BJ (cell line): ENCODE measurements at regions not wholly inside any gene's neighbourhood (a gene's known extent, or its start where the extent isn't known, plus 50 kb on each side); places are given as distances from the start of the nearest gene placed in this dataset.

Experiments
- CTCF ChIA-PET: fragments of 350-600 bp; formaldehyde crosslinking; extraction: SDS; loops from one replicate; lab custom pipeline; 2021; ENCODE audit warnings: antibody characterized with exemption, inconsistent platforms; lab: Yijun Ruan, JAX
- POLR2A ChIA-PET: fragments of 300-600 bp; sonication (Branson Sonifier 250); formaldehyde crosslinking; extraction: SDS; loops from one replicate; lab custom pipeline; 2021; ENCODE audit warnings: antibody characterized with exemption; lab: Charles Lee
- DNase-seq: peaks from one replicate; pipeline ENCODE4 v3.0.0-alpha.2; 2011; ENCODE audit warnings: low read depth
- H3K27me3 ChIP-seq: 2 replicates; pipeline ENCODE4 v1.6.0; 2011; ENCODE audit warnings: low read length; ENCODE audit not compliant: control insufficient read depth, insufficient read depth
- H3K36me3 ChIP-seq: 2 replicates; pipeline ENCODE4 v1.5.1; 2011; ENCODE audit warnings: low read length; ENCODE audit not compliant: control insufficient read depth, insufficient read depth
- H3K4me3 ChIP-seq: 2 replicates; pipeline ENCODE4 v1.5.1; 2011; ENCODE audit warnings: low read depth, mild to moderate bottlenecking, control low read depth, low read length
- TF ChIP-seq, protein P1 (sequence below): IDR thresholded peaks from 2 replicates; pipeline ENCODE4 v1.5.1; 2011; ENCODE audit warnings: low read depth, mild to moderate bottlenecking, control low read depth, inconsistent platforms, low read length, moderate library complexity; ENCODE audit not compliant: insufficient read depth

DNA sequence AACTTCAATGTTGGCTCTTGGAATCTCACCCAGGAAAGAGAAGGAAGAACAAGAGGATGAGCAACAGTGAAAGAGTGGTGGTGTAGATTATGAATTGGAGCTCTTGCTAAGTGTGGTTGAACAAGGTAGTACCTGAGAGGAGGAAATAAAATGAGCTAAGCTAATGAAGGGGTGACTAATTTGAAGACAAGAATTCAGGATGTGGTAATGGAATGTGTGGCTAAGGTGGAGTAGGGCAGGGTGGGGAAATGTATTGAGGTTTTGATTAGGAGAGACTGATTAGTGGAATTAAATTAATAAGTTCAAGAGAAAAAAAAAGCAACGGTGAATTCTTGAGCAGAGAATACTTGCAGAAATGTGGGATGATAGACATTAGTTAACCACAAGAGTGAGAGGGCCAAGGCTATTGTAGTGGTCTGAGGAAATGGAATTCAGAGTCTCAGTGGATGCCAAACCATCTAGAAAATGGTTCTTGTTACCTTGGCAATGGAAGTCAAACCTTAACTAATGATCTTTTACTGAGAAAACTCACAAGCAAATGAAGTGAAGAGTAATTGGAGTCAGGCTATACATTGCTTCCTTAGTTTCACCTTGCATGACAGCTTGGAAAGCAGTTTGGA lies 648.3 kb upstream of the ZNF608 start:
- no peaks in the 10 kb centered on the region for H3K27me3 ChIP-seq
- TF ChIP-seq, protein P1, sequence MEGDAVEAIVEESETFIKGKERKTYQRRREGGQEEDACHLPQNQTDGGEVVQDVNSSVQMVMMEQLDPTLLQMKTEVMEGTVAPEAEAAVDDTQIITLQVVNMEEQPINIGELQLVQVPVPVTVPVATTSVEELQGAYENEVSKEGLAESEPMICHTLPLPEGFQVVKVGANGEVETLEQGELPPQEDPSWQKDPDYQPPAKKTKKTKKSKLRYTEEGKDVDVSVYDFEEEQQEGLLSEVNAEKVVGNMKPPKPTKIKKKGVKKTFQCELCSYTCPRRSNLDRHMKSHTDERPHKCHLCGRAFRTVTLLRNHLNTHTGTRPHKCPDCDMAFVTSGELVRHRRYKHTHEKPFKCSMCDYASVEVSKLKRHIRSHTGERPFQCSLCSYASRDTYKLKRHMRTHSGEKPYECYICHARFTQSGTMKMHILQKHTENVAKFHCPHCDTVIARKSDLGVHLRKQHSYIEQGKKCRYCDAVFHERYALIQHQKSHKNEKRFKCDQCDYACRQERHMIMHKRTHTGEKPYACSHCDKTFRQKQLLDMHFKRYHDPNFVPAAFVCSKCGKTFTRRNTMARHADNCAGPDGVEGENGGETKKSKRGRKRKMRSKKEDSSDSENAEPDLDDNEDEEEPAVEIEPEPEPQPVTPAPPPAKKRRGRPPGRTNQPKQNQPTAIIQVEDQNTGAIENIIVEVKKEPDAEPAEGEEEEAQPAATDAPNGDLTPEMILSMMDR, result no peak
- POLR2A ChIA-PET, result no interaction called here
- no peak for DNase-seq
- CTCF ChIA-PET, result no interaction called here
- no peaks in the 10 kb centered on the region for H3K36me3 ChIP-seq
- no peak overlapping the region for H3K4me3 ChIP-seq

DNA sequence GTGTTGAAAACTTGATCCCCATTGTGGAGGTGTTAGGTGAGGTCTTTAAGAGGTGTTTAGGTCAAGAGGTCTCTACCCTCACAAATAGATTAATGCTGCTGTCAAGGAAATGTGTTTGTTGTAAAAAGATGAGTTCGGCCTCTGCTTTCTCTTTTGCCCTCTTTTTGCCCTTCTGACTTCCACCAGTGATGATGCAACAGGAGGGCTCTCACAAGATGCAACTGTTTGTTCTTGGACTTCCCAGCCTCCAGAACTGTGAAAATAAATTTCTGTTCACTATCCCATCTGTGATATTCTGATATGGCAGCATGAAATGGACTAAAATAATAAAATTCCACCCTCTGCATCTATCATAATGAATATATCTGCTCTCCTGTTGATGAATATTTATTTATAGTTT lies 650.0 kb upstream of the ZNF608 start:
- ChIA-PET CTCF (no interaction called here), POLR2A (no interaction called here)
- DNase-seq, result no peak
- TF ChIP-seq, protein P1, result no peak
- Histone ChIP-seq H3K27me3 (no peaks in the 10 kb centered on the region), H3K4me3 (no peak overlapping the region), H3K36me3 (no peaks in the 10 kb centered on the region)

DNA sequence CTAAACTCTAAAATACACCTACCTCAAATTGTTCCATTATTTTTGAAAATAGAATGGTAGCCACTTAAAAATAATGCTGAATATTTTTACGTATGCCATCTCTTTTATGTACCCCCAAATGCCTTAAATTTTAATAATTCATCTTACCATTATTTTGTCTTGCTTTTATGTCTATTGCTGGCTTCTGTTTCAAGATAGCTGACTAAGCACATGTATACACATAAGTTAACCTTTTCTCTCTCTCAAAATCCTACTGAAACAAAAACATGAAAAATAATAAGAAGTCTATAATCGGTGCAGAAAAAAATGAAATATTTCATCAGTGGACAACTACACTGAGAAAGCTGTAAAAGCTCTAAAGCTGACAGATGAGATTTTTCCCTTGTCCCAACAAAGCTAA lies 652.0 kb upstream of the ZNF608 start:
- H3K4me3 ChIP-seq, result no peak overlapping the region
- no peaks in the 10 kb centered on the region for H3K36me3 ChIP-seq
- no peaks in the 10 kb centered on the region for H3K27me3 ChIP-seq
- CTCF ChIA-PET, result interaction anchor here (1.2 kb wide), 1 partner anchor 26 kb away, joined by 3 read pairs; no protein-coding TSS in a partner anchor
- POLR2A ChIA-PET, result no interaction called here
- TF ChIP-seq, protein P1, result no peak
- DNase-seq, result no peak

DNA sequence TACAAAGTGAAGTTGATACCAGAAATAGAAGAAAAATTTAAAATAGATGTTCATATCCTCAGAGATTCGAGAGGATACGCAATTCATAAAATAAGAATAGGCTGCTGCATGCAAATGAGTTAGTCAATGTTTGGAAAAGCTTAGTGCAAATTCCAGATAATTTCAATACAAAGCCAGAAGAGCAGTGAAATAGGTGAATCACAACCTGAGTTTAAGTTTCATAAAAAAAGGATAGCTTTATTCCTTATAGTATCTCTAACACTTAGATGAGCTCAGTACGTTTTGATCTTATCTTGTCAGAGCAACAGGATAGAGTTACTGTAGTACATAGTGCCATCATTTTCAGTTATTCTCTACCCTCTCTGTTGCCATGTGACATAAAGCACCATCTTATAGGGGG lies 653.4 kb upstream of the ZNF608 start:
- TF ChIP-seq, protein P1, result no peak
- Histone ChIP-seq H3K4me3 (no peak overlapping the region), H3K27me3 (no peaks in the 10 kb centered on the region), H3K36me3 (no peaks in the 10 kb centered on the region)
- no peak for DNase-seq
- POLR2A ChIA-PET, result no interaction called here
- CTCF ChIA-PET, result interaction anchor here (0.7 kb wide), 1 partner anchor 250 kb away, joined by 3 read pairs; no protein-coding TSS in a partner anchor

DNA sequence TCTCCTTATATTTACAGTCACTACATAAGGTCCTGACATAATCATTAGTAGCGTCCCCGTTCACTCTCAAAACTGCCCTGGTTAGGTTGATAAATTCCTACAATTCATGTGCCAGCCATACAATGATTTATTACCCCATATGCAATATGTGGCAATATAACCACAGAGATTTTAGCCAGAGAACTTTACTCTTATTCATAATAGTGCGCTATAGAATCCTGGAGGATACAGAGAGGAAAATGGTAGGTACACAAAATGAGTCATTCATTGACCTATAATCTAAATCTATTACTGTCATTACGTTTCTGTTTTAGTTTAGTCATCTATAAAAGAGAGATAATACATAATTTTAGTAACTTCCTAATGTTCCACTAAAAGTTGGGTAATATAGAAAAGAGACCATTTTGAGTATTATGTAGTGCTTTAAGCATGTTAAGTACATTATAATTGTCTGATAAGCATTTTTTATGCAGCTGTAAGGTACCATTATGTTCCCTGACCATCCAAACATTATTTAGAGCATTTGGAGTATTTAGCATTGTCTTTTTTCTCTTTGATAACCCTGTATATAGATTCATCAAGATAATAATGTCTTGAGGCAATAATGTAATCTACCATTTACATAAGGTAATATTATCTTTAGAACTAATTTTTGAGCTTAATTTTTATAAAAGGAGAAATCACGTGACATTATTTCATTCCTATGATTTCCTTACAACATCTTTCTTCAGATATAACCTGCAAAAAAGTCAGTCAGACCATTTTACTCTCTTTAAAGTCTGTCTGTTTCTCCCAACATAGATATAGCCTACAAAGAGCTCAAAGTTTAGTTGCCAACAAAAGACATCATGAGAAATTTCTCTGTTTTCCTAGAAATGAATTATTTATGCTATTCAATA lies 655.5 kb upstream of the ZNF608 start:
- no peaks in the 10 kb centered on the region for H3K27me3 ChIP-seq
- POLR2A ChIA-PET, result no interaction called here
- no peak overlapping the region for H3K4me3 ChIP-seq
- DNase-seq, result no peak
- no peaks in the 10 kb centered on the region for H3K36me3 ChIP-seq
- CTCF ChIA-PET, result interaction anchor here (0.6 kb wide), 1 partner anchor 657 kb away, joined by 3 read pairs; no protein-coding TSS in a partner anchor
- TF ChIP-seq, protein P1, result no peak
